Nucleus accumbens (tissue), 56 donors: ENCODE measurements at regions not wholly inside any gene's neighbourhood (a gene's known extent, or its start where the extent isn't known, plus 50 kb on each side); places are given as distances from the start of the nearest gene placed in this dataset.

Source experiments
- DNase-seq, 56 donors: peaks; one replicate each; lab custom pipeline; 2025; lab: John Stamatoyannopoulos, UW

GRCh38 chr3:148428862-148429605, 268.7 kb upstream of the AGTR1 start:
- no peak for DNase-seq

GRCh38 chr3:148433665-148434064, 264.0 kb upstream of the AGTR1 start:
- DNase-seq = no peak

GRCh38 chr3:148435534-148435933, 262.2 kb upstream of the AGTR1 start:
- no peak for DNase-seq

GRCh38 chr3:148439254-148439822, 258.4 kb upstream of the AGTR1 start:
- no peak for DNase-seq

GRCh38 chr3:148441191-148441590, 256.5 kb upstream of the AGTR1 start:
- DNase-seq = no peak

GRCh38 chr3:148450819-148451218, 246.9 kb upstream of the AGTR1 start:
- DNase-seq = no peak

GRCh38 chr3:148451969-148452368, 245.7 kb upstream of the AGTR1 start:
- no peak for DNase-seq

GRCh38 chr3:148453781-148454191, 243.9 kb upstream of the AGTR1 start:
- no peak for DNase-seq

GRCh38 chr3:148455098-148455497, 242.6 kb upstream of the AGTR1 start:
- DNase-seq = no peak

GRCh38 chr3:148457886-148458285, 239.8 kb upstream of the AGTR1 start:
- DNase-seq = no peak

- no peak for DNase-seq
Observed at GRCh38 chr3:148459931-148460513, 237.7 kb upstream of the AGTR1 start.

- DNase-seq = no peak
Observed at GRCh38 chr3:148460686-148461085, 237.0 kb upstream of the AGTR1 start.

- DNase-seq = no peak
Observed at GRCh38 chr3:148464246-148464645, 233.5 kb upstream of the AGTR1 start.

- no peak for DNase-seq
Observed at GRCh38 chr3:148466143-148466542, 231.6 kb upstream of the AGTR1 start.

- DNase-seq = no peak
Observed at GRCh38 chr3:148466980-148467740, 230.5 kb upstream of the AGTR1 start.

- no peak for DNase-seq
Observed at GRCh38 chr3:148477375-148477774, 220.3 kb upstream of the AGTR1 start.

- DNase-seq = no peak
Observed at GRCh38 chr3:148493631-148494030, 204.1 kb upstream of the AGTR1 start.

- DNase-seq = no peak
Observed at GRCh38 chr3:148494451-148494850, 203.3 kb upstream of the AGTR1 start.

- DNase-seq = no peak
Observed at GRCh38 chr3:148500881-148501280, 196.8 kb upstream of the AGTR1 start.

- DNase-seq = no peak
Observed at GRCh38 chr3:148510116-148510515, 187.6 kb upstream of the AGTR1 start.

GRCh38 chr3:148510561-148510960, 187.1 kb upstream of the AGTR1 start:
- DNase-seq = no peak
